ENCODE measurements at regions not wholly inside any gene's neighbourhood (a gene's known extent, or its start where the extent isn't known, plus 50 kb on each side); places are given as distances from the start of the nearest gene placed in this dataset.

DNA sequence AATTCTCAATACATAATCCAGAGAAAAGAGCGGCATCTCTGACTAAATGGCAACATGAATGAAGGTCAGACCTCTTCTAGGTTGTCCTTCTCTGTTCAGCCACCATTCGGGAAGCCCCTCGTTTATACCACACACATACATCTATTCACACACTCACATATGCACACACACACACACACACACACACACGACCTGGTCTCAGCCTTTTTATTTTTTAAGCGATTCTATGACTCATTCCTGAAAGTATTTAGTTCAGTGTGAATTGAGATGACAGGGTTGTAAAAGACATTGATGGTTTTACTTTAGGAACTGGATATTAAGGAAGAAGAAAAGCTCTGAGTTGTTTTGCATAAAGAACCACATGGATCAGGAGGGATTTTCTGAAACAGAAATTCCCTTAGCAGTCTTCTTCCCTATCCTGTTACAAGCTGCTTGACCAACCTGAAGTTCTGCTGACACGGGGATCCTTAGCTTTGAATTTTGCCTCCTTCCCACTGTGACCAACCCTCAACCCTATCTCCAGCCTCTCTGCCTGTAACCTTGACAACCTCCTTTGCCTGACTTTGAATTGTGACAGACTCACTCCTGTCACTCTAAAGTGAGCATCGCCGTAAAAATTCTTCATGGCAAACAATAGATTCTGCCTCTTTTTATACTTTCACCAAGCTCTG is 383.1 kb upstream of the ESRRG start:
- H3K4me3 ChIP-seq (ENCODE audit: low read depth, low read length): no peak overlapping the region
- TF ChIP-seq, protein P1, sequence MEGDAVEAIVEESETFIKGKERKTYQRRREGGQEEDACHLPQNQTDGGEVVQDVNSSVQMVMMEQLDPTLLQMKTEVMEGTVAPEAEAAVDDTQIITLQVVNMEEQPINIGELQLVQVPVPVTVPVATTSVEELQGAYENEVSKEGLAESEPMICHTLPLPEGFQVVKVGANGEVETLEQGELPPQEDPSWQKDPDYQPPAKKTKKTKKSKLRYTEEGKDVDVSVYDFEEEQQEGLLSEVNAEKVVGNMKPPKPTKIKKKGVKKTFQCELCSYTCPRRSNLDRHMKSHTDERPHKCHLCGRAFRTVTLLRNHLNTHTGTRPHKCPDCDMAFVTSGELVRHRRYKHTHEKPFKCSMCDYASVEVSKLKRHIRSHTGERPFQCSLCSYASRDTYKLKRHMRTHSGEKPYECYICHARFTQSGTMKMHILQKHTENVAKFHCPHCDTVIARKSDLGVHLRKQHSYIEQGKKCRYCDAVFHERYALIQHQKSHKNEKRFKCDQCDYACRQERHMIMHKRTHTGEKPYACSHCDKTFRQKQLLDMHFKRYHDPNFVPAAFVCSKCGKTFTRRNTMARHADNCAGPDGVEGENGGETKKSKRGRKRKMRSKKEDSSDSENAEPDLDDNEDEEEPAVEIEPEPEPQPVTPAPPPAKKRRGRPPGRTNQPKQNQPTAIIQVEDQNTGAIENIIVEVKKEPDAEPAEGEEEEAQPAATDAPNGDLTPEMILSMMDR (IDR thresholded peaks at IDR 0.05; ENCODE audit: insufficient read depth, low read length): no peak
- DNase-seq (ENCODE audit: low read depth): no peak

DNA sequence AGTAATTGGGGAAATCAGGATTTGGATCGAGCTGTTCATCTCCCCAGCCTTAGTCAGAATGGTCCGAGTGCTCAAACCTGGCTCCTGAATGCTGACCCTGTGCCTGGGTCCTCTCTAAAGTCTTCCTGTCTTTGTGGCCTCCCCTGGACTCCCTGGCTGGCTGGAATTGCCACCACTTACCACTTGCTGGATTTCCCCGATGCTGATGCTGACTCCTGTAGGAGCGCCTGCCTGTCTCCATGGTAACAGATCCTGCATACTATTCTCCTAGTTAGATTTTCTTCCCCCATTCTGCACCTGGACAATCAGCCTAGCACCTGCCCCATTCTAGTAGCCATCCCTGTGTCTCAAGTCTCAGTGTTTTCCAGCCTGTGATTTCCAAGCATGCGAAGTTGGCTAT is 382.2 kb upstream of the ESRRG start:
- DNase-seq (ENCODE audit: low read depth): no peak
- H3K4me3 ChIP-seq (ENCODE audit: low read depth, low read length): no peak overlapping the region
- TF ChIP-seq, protein P1 (IDR thresholded peaks at IDR 0.05; ENCODE audit: insufficient read depth, low read length): no peak

DNA sequence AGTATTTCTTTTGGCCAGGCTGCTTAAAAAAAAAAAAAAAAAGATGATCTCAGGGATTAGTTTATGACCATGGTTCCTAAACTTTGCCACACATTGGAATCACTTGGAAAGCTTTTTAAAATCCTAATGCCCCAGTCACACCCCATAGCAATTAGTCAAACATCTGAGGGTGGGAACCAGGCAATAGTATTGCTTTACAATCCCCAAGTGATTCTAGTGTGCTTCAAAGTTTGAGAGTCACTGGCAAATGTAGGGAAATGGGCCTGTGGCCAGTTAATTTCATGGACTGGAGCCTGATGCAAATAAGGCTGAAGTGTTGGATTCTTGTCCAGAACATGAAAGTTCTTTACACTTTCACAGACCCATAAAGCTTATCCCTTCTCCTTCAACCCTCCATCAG is 374.6 kb upstream of the ESRRG start:
- TF ChIP-seq, protein P1 (IDR thresholded peaks at IDR 0.05; ENCODE audit: insufficient read depth, low read length): no peak
- no peak for DNase-seq (ENCODE audit: low read depth)
- no peak overlapping the region for H3K4me3 ChIP-seq (ENCODE audit: low read depth, low read length)

DNA sequence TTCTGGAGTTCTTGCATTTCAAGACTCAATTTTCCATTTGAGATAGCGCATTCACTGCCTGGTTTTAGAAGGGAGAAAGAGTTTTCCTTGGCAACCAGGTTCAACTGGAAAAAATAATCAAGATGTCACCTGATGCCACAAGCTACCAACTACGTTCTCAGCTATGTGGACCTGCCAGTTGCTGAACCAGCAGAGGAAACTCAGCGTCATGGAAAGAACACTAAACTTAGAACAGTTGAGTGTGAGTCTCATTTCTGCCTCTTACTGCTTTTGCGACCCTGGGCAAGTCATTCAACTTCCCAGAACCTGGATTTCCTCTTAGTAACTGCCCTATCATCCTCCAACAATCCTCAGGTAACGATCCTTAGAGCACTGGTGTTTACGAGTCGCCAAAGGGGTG is 373.0 kb upstream of the ESRRG start:
- no peak for DNase-seq (ENCODE audit: low read depth)
- no peak overlapping the region for H3K4me3 ChIP-seq (ENCODE audit: low read depth, low read length)
- TF ChIP-seq, protein P1 (IDR thresholded peaks at IDR 0.05; ENCODE audit: insufficient read depth, low read length): no peak

- TF ChIP-seq, protein P1 (IDR thresholded peaks at IDR 0.05; ENCODE audit: insufficient read depth, low read length): no peak
- DNase-seq (ENCODE audit: low read depth): no peak
- H3K4me3 ChIP-seq (ENCODE audit: low read depth, low read length): no peak overlapping the region
Observed at GRCh38 chr1:217095050-217095622, 371.9 kb upstream of the ESRRG start.

DNA sequence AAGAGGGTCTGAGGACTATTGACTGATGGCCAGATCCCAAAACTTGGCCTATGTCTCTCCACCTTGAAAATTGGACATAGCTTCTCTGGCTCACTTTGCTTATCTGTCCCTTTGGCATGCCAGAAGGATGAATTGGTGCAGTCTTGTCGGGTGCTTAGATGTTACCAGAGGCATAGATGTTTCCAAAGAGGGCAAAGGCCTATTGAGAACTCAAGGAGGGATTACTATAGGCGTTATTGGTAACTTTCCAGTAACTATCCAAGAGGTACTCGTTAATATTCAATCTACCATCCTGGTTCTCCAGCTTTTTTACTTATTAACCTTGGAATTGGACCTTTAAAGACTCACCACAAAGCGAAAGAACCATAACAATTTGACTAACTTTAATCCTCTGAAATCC is 368.3 kb upstream of the ESRRG start:
- TF ChIP-seq, protein P1 (IDR thresholded peaks at IDR 0.05; ENCODE audit: insufficient read depth, low read length): no peak
- no peak overlapping the region for H3K4me3 ChIP-seq (ENCODE audit: low read depth, low read length)
- no peak for DNase-seq (ENCODE audit: low read depth)
